GM12878 (cell line): ENCODE measurements at regions not wholly inside any gene's neighbourhood (a gene's known extent, or its start where the extent isn't known, plus 50 kb on each side); places are given as distances from the start of the nearest gene placed in this dataset.

Experiments
- ATAC-seq: fragments of 200-7000 bp; cut with Tn5 transposase; 3 replicates; pipeline ENCODE4 v1.9.1; 2020; ENCODE audit warnings: mild to moderate bottlenecking, moderate library complexity
- BruUV-seq: library from RNA; stranded (reverse); fragments of 400-500 nt; replicated peaks from 2 replicates; lab custom pipeline; 2021; lab: Mats Ljungman, UMichigan
- CTCF ChIA-PET: fragments of 300-600 bp; sonication (Branson Sonifier 250); formaldehyde crosslinking; extraction: SDS; loops from one replicate; lab custom pipeline; 2021; ENCODE audit warnings: inconsistent platforms; lab: Yijun Ruan, JAX
- POLR2A ChIA-PET: fragments of 350-600 bp; formaldehyde crosslinking; extraction: SDS; loops from one replicate; lab custom pipeline; 2021; ENCODE audit warnings: inconsistent platforms; lab: Charles Lee
- RAD21 ChIA-PET: fragments of 300-600 bp; sonication (Branson Sonifier 250); formaldehyde crosslinking; loops from one replicate; lab custom pipeline; 2023; ENCODE audit warnings: antibody characterized with exemption; ENCODE audit not compliant: unreplicated experiment; lab: Charles Lee
- SMC1A ChIA-PET: fragments of 300-600 bp; sonication (Branson Sonifier 250); formaldehyde crosslinking; loops from one replicate; lab custom pipeline; 2023; ENCODE audit not compliant: unreplicated experiment, uncharacterized antibody; lab: Charles Lee
- DNase-seq: peaks from one replicate; pipeline ENCODE4 v3.0.0-alpha.2; 2011; ENCODE audit warnings: low read depth, low spot score
- FAIRE-seq: peaks from 3 replicates; lab custom pipeline; 2011; peaks lifted over from hg19 to GRCh38; lab: Jason Lieb, UNC
- H2AFZ ChIP-seq: 2 replicates; pipeline ENCODE4 v1.6.0; 2011; ENCODE audit warnings: low read depth, low read length, control low read depth; ENCODE audit not compliant: control insufficient read depth
- H3K27ac ChIP-seq: 2 replicates; pipeline ENCODE4 v1.5.1; 2011; ENCODE audit warnings: control low read depth; ENCODE audit not compliant: control insufficient read depth, insufficient read depth
- H3K27me3 ChIP-seq, 2 experiments: replicated peaks in 1 of 2; 2 replicates each; pipeline versions ENCODE4 v1.6.0 to v1.6.1; 2011; ENCODE audit warnings: low read length in 1 of 2; ENCODE audit not compliant: control insufficient read depth in 2 of 2, insufficient read depth in 2 of 2
- H3K36me3 ChIP-seq, 2 experiments: 2 replicates each; pipeline ENCODE4 v1.5.1; 2011; ENCODE audit warnings: low read length in 1 of 2; ENCODE audit not compliant: control insufficient read depth in 2 of 2, insufficient read depth in 2 of 2
- H3K4me1 ChIP-seq: 2 replicates; pipeline ENCODE4 v1.6.1; 2011; ENCODE audit warnings: mild to moderate bottlenecking, low read length, moderate library complexity, mixed read lengths; ENCODE audit not compliant: control insufficient read depth, insufficient read depth
- H3K4me2 ChIP-seq: 2 replicates; pipeline ENCODE4 v1.6.0; 2011; ENCODE audit warnings: control low read depth; ENCODE audit not compliant: control insufficient read depth, insufficient read depth
- H3K4me3 ChIP-seq: fragments of 200-600 bp; sonication (generic); 2 replicates; pipeline ENCODE4 v1.5.1; 2016
- H3K79me2 ChIP-seq: 2 replicates; pipeline ENCODE4 v1.6.0; 2011; ENCODE audit warnings: low read length; ENCODE audit not compliant: control insufficient read depth, insufficient read depth
- H3K9ac ChIP-seq: 2 replicates; pipeline ENCODE4 v1.8.0; 2011; ENCODE audit warnings: low read length, control low read depth, mixed read lengths; ENCODE audit not compliant: control insufficient read depth, insufficient read depth
- H3K9me3 ChIP-seq: replicated peaks from 3 replicates; pipeline ENCODE4 v1.5.1; 2011; ENCODE audit warnings: mild to moderate bottlenecking, low read length; ENCODE audit not compliant: control insufficient read depth, insufficient read depth
- H4K20me1 ChIP-seq: 2 replicates; pipeline ENCODE4 v1.6.0; 2011; ENCODE audit not compliant: control insufficient read depth, insufficient read depth
- ASH2L ChIP-seq: fragments of 300-600, 200-600 bp; sonication (generic); IDR thresholded peaks from 2 replicates; pipeline ENCODE4 v1.6.1; 2017; ENCODE audit warnings: low read depth, mild to moderate bottlenecking, borderline replicate concordance
- BACH1 ChIP-seq: fragments of 450-650 bp; IDR thresholded peaks from 2 replicates; pipeline ENCODE4 v1.6.1; 2017; ENCODE audit warnings: mild to moderate bottlenecking, borderline replicate concordance
- BRCA1 ChIP-seq: IDR thresholded peaks from 2 replicates; pipeline ENCODE4 v1.6.1; 2011; ENCODE audit warnings: low read depth, low read length, improper control_type of control experiment
- RBBP5 ChIP-seq: fragments of 200-600 bp; sonication (generic); conservative IDR thresholded peaks from 2 replicates; pipeline ENCODE4 v1.6.1; 2016
- RCOR1 ChIP-seq: conservative IDR thresholded peaks from 2 replicates; pipeline ENCODE4 v1.6.1; 2012; ENCODE audit warnings: low read depth, low read length, improper control_type of control experiment
- SMAD1 ChIP-seq: fragments of 450-650 bp; IDR thresholded peaks from 2 replicates; pipeline ENCODE4 v1.6.1; 2018; ENCODE audit warnings: mild to moderate bottlenecking, low read depth; ENCODE audit not compliant: partially characterized antibody
- SMARCA5 ChIP-seq: fragments of 450-650 bp; IDR thresholded peaks from 2 replicates; pipeline ENCODE4 v1.6.1; 2017; ENCODE audit warnings: mild to moderate bottlenecking
- TARDBP ChIP-seq: IDR thresholded peaks from 2 replicates; pipeline ENCODE4 v1.6.1; 2016; ENCODE audit warnings: borderline replicate concordance
- WRNIP1 ChIP-seq: IDR thresholded peaks from 2 replicates; pipeline ENCODE4 v1.6.1; 2011; ENCODE audit warnings: low read depth, low read length, improper control_type of control experiment, borderline replicate concordance
- ZNF274 ChIP-seq: IDR thresholded peaks from one replicate; pipeline ENCODE4 v1.8.0; 2011; ENCODE audit not compliant: insufficient read length, insufficient read depth
- ZNF622 ChIP-seq: fragments of 450-650 bp; IDR thresholded peaks from 2 replicates; pipeline ENCODE4 v1.6.1; 2017; ENCODE audit warnings: mild to moderate bottlenecking, inconsistent platforms
- WGBS: methylation state at CpG from one replicate; pipeline ENCODE4 v1.1.6; 2016; ENCODE audit warnings: low lambda C conversion rate; ENCODE audit not compliant: insufficient replicate concordance, insufficient coverage; ENCODE audit errors: missing lambda C conversion rate; 5-methylcytosine and 5-hydroxymethylcytosine counted together
- in situ Hi-C: fragments of 300-500 bp; cut with MboI; formaldehyde crosslinking; loops from 9 replicates; pipeline ENCODE4 v1.14.3; 2018; ENCODE audit warnings: mixed read lengths
- intact Hi-C: fragments of 100-400 bp; cut with micrococcal nuclease; formaldehyde crosslinking; loops from one replicate; pipeline ENCODE4 v1.14.2; 2022; ENCODE audit not compliant: unreplicated experiment

- Histone ChIP-seq H3K27me3 (no peaks in the 10 kb centered on the region), H2AFZ (no peak overlapping the region), H3K4me1 (no peaks in the 10 kb centered on the region), H3K9me3 (no peaks in the 10 kb centered on the region; the same call in 2 of the 3 replicates), H4K20me1 (no peaks in the 10 kb centered on the region), H3K9ac (no peak overlapping the region), H3K27ac (no peak overlapping the region), H3K4me3 (no peak overlapping the region), H3K36me3 (no peaks in the 10 kb centered on the region), H3K4me2 (no peak overlapping the region), H3K79me2 (no peaks in the 10 kb centered on the region)
- ChIA-PET RAD21 (no interaction called here), SMC1A (no interaction called here), POLR2A (no interaction called here), CTCF (interaction anchor here (1.0 kb wide), 1 partner anchor 10 kb away, joined by 3 read pairs; no protein-coding TSS in a partner anchor)
- intact Hi-C loops (no loop called here), in situ Hi-C loops (no loop called here)
- DNase-seq (no peak), ATAC-seq (no peak), FAIRE-seq (no peak)
- BruUV-seq = no TSS peak
- WGBS = 63% methylated on average over 1 of the region's 1 CpG
- TF ChIP-seq RCOR1 (no peak), WRNIP1 (no peak), TARDBP (no peak), ZNF274 (no peak), SMARCA5 (no peak), ZNF622 (no peak), SMAD1 (no peak), ASH2L (no peak), BACH1 (no peak), RBBP5 (no peak), BRCA1 (no peak)
Measured at GRCh38 chr3:31307131-31307785, 225.5 kb upstream of the STT3B start.
